Neural progenitor cell (in vitro differentiated cells): ENCODE measurements at regions not wholly inside any gene's neighbourhood (a gene's known extent, or its start where the extent isn't known, plus 50 kb on each side); places are given as distances from the start of the nearest gene placed in this dataset.

ENCODE experiments used
- CTCF ChIP-seq: fragments of 200-600 bp; sonication (generic); IDR thresholded peaks from 2 replicates; pipeline ENCODE4 v1.5.1; 2017; ENCODE audit warnings: antibody characterized with exemption, mild to moderate bottlenecking
- EZH2phosphoT487 ChIP-seq: fragments of 200-600 bp; sonication (generic); IDR thresholded peaks from 2 replicates; pipeline ENCODE4 v1.6.1; 2017; ENCODE audit warnings: antibody characterized with exemption

- TF ChIP-seq CTCF (no peak), EZH2phosphoT487 (no peak)
Observed at GRCh38 chr12:124726596-124727263, 136.9 kb downstream of the SCARB1 start.
